ENCODE measurements at regions not wholly inside any gene's neighbourhood (a gene's known extent, or its start where the extent isn't known, plus 50 kb on each side); places are given as distances from the start of the nearest gene placed in this dataset.

GRCh38 chr2:65549631-65550030 is 117.2 kb upstream of the SPRED2 start:
- no peak for DNase-seq

GRCh38 chr2:65549257-65549627 is 116.8 kb upstream of the SPRED2 start:
- DNase-seq = no peak

- no peak for DNase-seq
Observed at GRCh38 chr2:65548576-65549256, 116.3 kb upstream of the SPRED2 start.

- DNase-seq = no peak
Observed at GRCh38 chr2:65548064-65548463, 115.7 kb upstream of the SPRED2 start.

GRCh38 chr2:65545837-65546805 is 113.7 kb upstream of the SPRED2 start:
- DNase-seq = no peak

GRCh38 chr2:65541773-65542172 is 109.4 kb upstream of the SPRED2 start:
- no peak for DNase-seq

GRCh38 chr2:65539633-65540032 is 107.2 kb upstream of the SPRED2 start:
- DNase-seq = no peak

GRCh38 chr2:65537651-65538385 is 105.4 kb upstream of the SPRED2 start:
- no peak for DNase-seq

- DNase-seq = no peak
Observed at GRCh38 chr2:65536596-65536995, 104.2 kb upstream of the SPRED2 start.

- no peak for DNase-seq
Observed at GRCh38 chr2:65532937-65533336, 100.5 kb upstream of the SPRED2 start.

- no peak for DNase-seq
Observed at GRCh38 chr2:65532326-65532725, 99.9 kb upstream of the SPRED2 start.

- no peak for DNase-seq
Observed at GRCh38 chr2:65530547-65531320, 98.3 kb upstream of the SPRED2 start.

GRCh38 chr2:65529419-65529818 is 97.0 kb upstream of the SPRED2 start:
- no peak for DNase-seq

- no peak for DNase-seq
Observed at GRCh38 chr2:65528241-65528574, 95.8 kb upstream of the SPRED2 start.

GRCh38 chr2:65527451-65528240 is 95.2 kb upstream of the SPRED2 start:
- DNase-seq = no peak

- DNase-seq = no peak
Observed at GRCh38 chr2:65525616-65526231, 93.3 kb upstream of the SPRED2 start.

GRCh38 chr2:65522922-65523321 is 90.5 kb upstream of the SPRED2 start:
- DNase-seq = no peak

GRCh38 chr2:65518751-65519150 is 86.4 kb upstream of the SPRED2 start:
- no peak for DNase-seq

GRCh38 chr2:65514555-65515195 is 82.3 kb upstream of the SPRED2 start:
- DNase-seq = no peak

- DNase-seq = no peak
Observed at GRCh38 chr2:65512783-65513182, 80.4 kb upstream of the SPRED2 start.

GRCh38 chr2:65511306-65511705 is 78.9 kb upstream of the SPRED2 start:
- DNase-seq = no peak

All from activated CD8-positive, alpha-beta memory T cell treated with anti-CD3 and anti-CD28 coated beads, Interleukin-2, amount 50 U/mL, for 48 hours (primary cell).